GM12878 (cell line): ENCODE measurements at regions not wholly inside any gene's neighbourhood (a gene's known extent, or its start where the extent isn't known, plus 50 kb on each side); places are given as distances from the start of the nearest gene placed in this dataset.

Experiments used
- ATAC-seq: fragments of 200-7000 bp; cut with Tn5 transposase; 3 replicates; pipeline ENCODE4 v1.9.1; 2020; ENCODE audit warnings: mild to moderate bottlenecking, moderate library complexity
- BruUV-seq: library from RNA; stranded (reverse); fragments of 400-500 nt; replicated peaks from 2 replicates; lab custom pipeline; 2021; lab: Mats Ljungman, UMichigan
- CTCF ChIA-PET: fragments of 300-600 bp; sonication (Branson Sonifier 250); formaldehyde crosslinking; extraction: SDS; loops from one replicate; lab custom pipeline; 2021; ENCODE audit warnings: inconsistent platforms; lab: Yijun Ruan, JAX
- POLR2A ChIA-PET: fragments of 350-600 bp; formaldehyde crosslinking; extraction: SDS; loops from one replicate; lab custom pipeline; 2021; ENCODE audit warnings: inconsistent platforms; lab: Charles Lee
- RAD21 ChIA-PET: fragments of 300-600 bp; sonication (Branson Sonifier 250); formaldehyde crosslinking; loops from one replicate; lab custom pipeline; 2023; ENCODE audit warnings: antibody characterized with exemption; ENCODE audit not compliant: unreplicated experiment; lab: Charles Lee
- SMC1A ChIA-PET: fragments of 300-600 bp; sonication (Branson Sonifier 250); formaldehyde crosslinking; loops from one replicate; lab custom pipeline; 2023; ENCODE audit not compliant: unreplicated experiment, uncharacterized antibody; lab: Charles Lee
- DNase-seq: peaks from one replicate; pipeline ENCODE4 v3.0.0-alpha.2; 2011; ENCODE audit warnings: low read depth, low spot score
- FAIRE-seq: peaks from 3 replicates; lab custom pipeline; 2011; peaks lifted over from hg19 to GRCh38; lab: Jason Lieb, UNC
- H2AFZ ChIP-seq: 2 replicates; pipeline ENCODE4 v1.6.0; 2011; ENCODE audit warnings: low read depth, low read length, control low read depth; ENCODE audit not compliant: control insufficient read depth
- H3K27ac ChIP-seq: 2 replicates; pipeline ENCODE4 v1.5.1; 2011; ENCODE audit warnings: control low read depth; ENCODE audit not compliant: control insufficient read depth, insufficient read depth
- H3K27me3 ChIP-seq, 2 experiments: replicated peaks in 1 of 2; 2 replicates each; pipeline versions ENCODE4 v1.6.0 to v1.6.1; 2011; ENCODE audit warnings: low read length in 1 of 2; ENCODE audit not compliant: control insufficient read depth in 2 of 2, insufficient read depth in 2 of 2
- H3K36me3 ChIP-seq, 2 experiments: 2 replicates each; pipeline ENCODE4 v1.5.1; 2011; ENCODE audit warnings: low read length in 1 of 2; ENCODE audit not compliant: control insufficient read depth in 2 of 2, insufficient read depth in 2 of 2
- H3K4me1 ChIP-seq: 2 replicates; pipeline ENCODE4 v1.6.1; 2011; ENCODE audit warnings: mild to moderate bottlenecking, low read length, moderate library complexity, mixed read lengths; ENCODE audit not compliant: control insufficient read depth, insufficient read depth
- H3K4me2 ChIP-seq: 2 replicates; pipeline ENCODE4 v1.6.0; 2011; ENCODE audit warnings: control low read depth; ENCODE audit not compliant: control insufficient read depth, insufficient read depth
- H3K4me3 ChIP-seq: fragments of 200-600 bp; sonication (generic); 2 replicates; pipeline ENCODE4 v1.5.1; 2016
- H3K79me2 ChIP-seq: 2 replicates; pipeline ENCODE4 v1.6.0; 2011; ENCODE audit warnings: low read length; ENCODE audit not compliant: control insufficient read depth, insufficient read depth
- H3K9ac ChIP-seq: 2 replicates; pipeline ENCODE4 v1.8.0; 2011; ENCODE audit warnings: low read length, control low read depth, mixed read lengths; ENCODE audit not compliant: control insufficient read depth, insufficient read depth
- H3K9me3 ChIP-seq: replicated peaks from 3 replicates; pipeline ENCODE4 v1.5.1; 2011; ENCODE audit warnings: mild to moderate bottlenecking, low read length; ENCODE audit not compliant: control insufficient read depth, insufficient read depth
- H4K20me1 ChIP-seq: 2 replicates; pipeline ENCODE4 v1.6.0; 2011; ENCODE audit not compliant: control insufficient read depth, insufficient read depth
- ATF7 ChIP-seq: fragments of 450-650 bp; IDR thresholded peaks from 2 replicates; pipeline ENCODE4 v1.6.1; 2016; ENCODE audit warnings: low read depth, mild to moderate bottlenecking
- BHLHE40 ChIP-seq, 2 experiments: fragments of 450-650 bp in 1 of 2; IDR thresholded peaks; 2 replicates each; pipeline ENCODE4 v1.6.1; 2011 to 2017; ENCODE audit warnings: low read depth in 2 of 2, borderline replicate concordance in 1 of 2, improper control_type of control experiment in 1 of 2, low read length in 1 of 2, mild to moderate bottlenecking in 1 of 2
- EZH2 ChIP-seq: IDR thresholded peaks from 2 replicates; pipeline ENCODE4 v1.6.1; 2012; ENCODE audit warnings: low read depth, mild to moderate bottlenecking, control low read depth, inconsistent platforms, low read length, borderline replicate concordance; ENCODE audit not compliant: control insufficient read depth
- GABPA ChIP-seq: IDR thresholded peaks from 2 replicates; pipeline ENCODE4 v1.6.1; 2014; ENCODE audit warnings: antibody characterized with exemption, low read depth, mild to moderate bottlenecking, inconsistent platforms
- IKZF1 ChIP-seq: fragments of 450-650 bp; conservative IDR thresholded peaks from 2 replicates; pipeline ENCODE4 v1.6.1; 2017; ENCODE audit warnings: antibody characterized with exemption, mild to moderate bottlenecking
- IKZF2 ChIP-seq, 2 experiments: fragments of 450-650 bp; IDR thresholded peaks; 2 replicates each; pipeline ENCODE4 v1.6.1; 2017; ENCODE audit warnings: mild to moderate bottlenecking in 2 of 2, moderate library complexity in 2 of 2
- NFXL1 ChIP-seq: fragments of 450-650 bp; IDR thresholded peaks from 2 replicates; pipeline ENCODE4 v1.6.1; 2017; ENCODE audit warnings: antibody characterized with exemption, mild to moderate bottlenecking, borderline replicate concordance
- NFYB ChIP-seq: IDR thresholded peaks from 2 replicates; pipeline ENCODE4 v1.6.1; 2011; ENCODE audit warnings: low read depth, mild to moderate bottlenecking, low read length, improper control_type of control experiment, moderate library complexity; ENCODE audit not compliant: insufficient read depth
- POLR2A ChIP-seq: IDR thresholded peaks from 2 replicates; pipeline ENCODE4 v1.6.1; 2011; ENCODE audit warnings: low read depth, mild to moderate bottlenecking, low read length
- SIN3A ChIP-seq: IDR thresholded peaks from 2 replicates; pipeline ENCODE4 v1.6.1; 2012; ENCODE audit warnings: low read depth, low read length, improper control_type of control experiment
- SP1 ChIP-seq: IDR thresholded peaks from one replicate; pipeline ENCODE4 v1.6.1; 2011; ENCODE audit warnings: low read depth, low read length
- YY1 ChIP-seq: IDR thresholded peaks from 2 replicates; pipeline ENCODE4 v1.6.1; 2011; ENCODE audit warnings: low read depth, mild to moderate bottlenecking, low read length
- ZNF622 ChIP-seq: fragments of 450-650 bp; IDR thresholded peaks from 2 replicates; pipeline ENCODE4 v1.6.1; 2017; ENCODE audit warnings: mild to moderate bottlenecking, inconsistent platforms
- WGBS: methylation state at CpG from one replicate; pipeline ENCODE4 v1.1.6; 2016; ENCODE audit warnings: low lambda C conversion rate; ENCODE audit not compliant: insufficient replicate concordance, insufficient coverage; ENCODE audit errors: missing lambda C conversion rate; 5-methylcytosine and 5-hydroxymethylcytosine counted together
- in situ Hi-C: fragments of 300-500 bp; cut with MboI; formaldehyde crosslinking; loops from 9 replicates; pipeline ENCODE4 v1.14.3; 2018; ENCODE audit warnings: mixed read lengths
- intact Hi-C: fragments of 100-400 bp; cut with micrococcal nuclease; formaldehyde crosslinking; loops from one replicate; pipeline ENCODE4 v1.14.2; 2022; ENCODE audit not compliant: unreplicated experiment
- TF ChIP-seq, protein P1 (sequence below): IDR thresholded peaks from 2 replicates; pipeline ENCODE4 v1.6.1; 2012; ENCODE audit warnings: low read depth, low read length, improper control_type of control experiment
- TF ChIP-seq, protein P2 (sequence below): fragments of 450-650 bp; IDR thresholded peaks from 2 replicates; pipeline ENCODE4 v1.6.1; 2017; ENCODE audit warnings: mild to moderate bottlenecking
- TF ChIP-seq, protein P3 (sequence below): IDR thresholded peaks from 2 replicates; pipeline ENCODE4 v1.6.1; 2011; ENCODE audit warnings: borderline replicate concordance, low read depth, mild to moderate bottlenecking, moderate library complexity, mixed read lengths, low read length; ENCODE audit not compliant: insufficient read depth; ENCODE audit errors: extremely low read length

DNA sequence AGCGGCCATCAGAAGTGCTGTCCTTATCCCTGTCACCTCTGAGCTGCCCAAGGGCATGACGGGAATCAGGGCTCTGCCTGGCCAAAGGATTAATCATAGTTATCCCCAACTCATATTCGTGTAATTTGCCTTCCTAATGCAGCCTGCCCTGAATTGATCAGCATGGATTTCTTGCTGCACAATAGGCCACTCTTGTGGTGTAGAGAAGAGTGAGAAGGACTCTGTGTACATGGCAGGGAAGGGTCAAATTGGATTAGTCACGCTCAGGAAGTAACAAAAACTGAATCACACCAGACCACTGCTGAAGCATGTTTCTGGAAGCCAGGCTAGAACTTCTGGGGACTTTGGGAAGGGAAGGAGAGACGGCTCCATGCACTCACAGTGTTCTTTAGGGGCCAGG lies 227.0 kb downstream of the BUB3 start:
- Histone ChIP-seq H3K9me3 (peaks cover 23% of the 10 kb centered on the region), H2AFZ (no peak overlapping the region), H3K27ac (no peak overlapping the region), H3K27me3 (no peaks in the 10 kb centered on the region), H4K20me1 (no peaks in the 10 kb centered on the region), H3K4me2 (no peak overlapping the region), H3K79me2 (no peaks in the 10 kb centered on the region), H3K9ac (no peak overlapping the region), H3K4me3 (no peak overlapping the region), H3K4me1 (no peaks in the 10 kb centered on the region), H3K36me3 (no peaks in the 10 kb centered on the region)
- CTCF ChIA-PET: interaction anchor here (0.9 to 3.1 kb wide), 21 partner anchors 10 to 360 kb away, joined by 3 to 13 read pairs (median 4); no protein-coding TSS in a partner anchor
- no peak for TF ChIP-seq YY1
- no peak for TF ChIP-seq SP1
- no peak for TF ChIP-seq POLR2A
- TF ChIP-seq ZNF622: no peak
- no peak for TF ChIP-seq EZH2
- no peak for TF ChIP-seq SIN3A
- TF ChIP-seq NFYB: no peak
- TF ChIP-seq NFXL1: no peak
- TF ChIP-seq ATF7: no peak
- TF ChIP-seq IKZF2 (IDR thresholded peaks at IDR 0.05): no peak
- TF ChIP-seq GABPA: no peak
- TF ChIP-seq, protein P1, sequence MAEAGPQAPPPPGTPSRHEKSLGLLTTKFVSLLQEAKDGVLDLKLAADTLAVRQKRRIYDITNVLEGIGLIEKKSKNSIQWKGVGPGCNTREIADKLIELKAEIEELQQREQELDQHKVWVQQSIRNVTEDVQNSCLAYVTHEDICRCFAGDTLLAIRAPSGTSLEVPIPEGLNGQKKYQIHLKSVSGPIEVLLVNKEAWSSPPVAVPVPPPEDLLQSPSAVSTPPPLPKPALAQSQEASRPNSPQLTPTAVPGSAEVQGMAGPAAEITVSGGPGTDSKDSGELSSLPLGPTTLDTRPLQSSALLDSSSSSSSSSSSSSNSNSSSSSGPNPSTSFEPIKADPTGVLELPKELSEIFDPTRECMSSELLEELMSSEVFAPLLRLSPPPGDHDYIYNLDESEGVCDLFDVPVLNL: no peak
- TF ChIP-seq, protein P2, sequence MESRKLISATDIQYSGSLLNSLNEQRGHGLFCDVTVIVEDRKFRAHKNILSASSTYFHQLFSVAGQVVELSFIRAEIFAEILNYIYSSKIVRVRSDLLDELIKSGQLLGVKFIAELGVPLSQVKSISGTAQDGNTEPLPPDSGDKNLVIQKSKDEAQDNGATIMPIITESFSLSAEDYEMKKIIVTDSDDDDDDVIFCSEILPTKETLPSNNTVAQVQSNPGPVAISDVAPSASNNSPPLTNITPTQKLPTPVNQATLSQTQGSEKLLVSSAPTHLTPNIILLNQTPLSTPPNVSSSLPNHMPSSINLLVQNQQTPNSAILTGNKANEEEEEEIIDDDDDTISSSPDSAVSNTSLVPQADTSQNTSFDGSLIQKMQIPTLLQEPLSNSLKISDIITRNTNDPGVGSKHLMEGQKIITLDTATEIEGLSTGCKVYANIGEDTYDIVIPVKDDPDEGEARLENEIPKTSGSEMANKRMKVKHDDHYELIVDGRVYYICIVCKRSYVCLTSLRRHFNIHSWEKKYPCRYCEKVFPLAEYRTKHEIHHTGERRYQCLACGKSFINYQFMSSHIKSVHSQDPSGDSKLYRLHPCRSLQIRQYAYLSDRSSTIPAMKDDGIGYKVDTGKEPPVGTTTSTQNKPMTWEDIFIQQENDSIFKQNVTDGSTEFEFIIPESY: no peak
- no peak for TF ChIP-seq BHLHE40 (IDR thresholded peaks at IDR 0.05; ENCODE audit: borderline replicate concordance in 1 of 2, low read depth in 2 of 2, low read length in 1 of 2)
- no peak for TF ChIP-seq IKZF1
- TF ChIP-seq, protein P3, sequence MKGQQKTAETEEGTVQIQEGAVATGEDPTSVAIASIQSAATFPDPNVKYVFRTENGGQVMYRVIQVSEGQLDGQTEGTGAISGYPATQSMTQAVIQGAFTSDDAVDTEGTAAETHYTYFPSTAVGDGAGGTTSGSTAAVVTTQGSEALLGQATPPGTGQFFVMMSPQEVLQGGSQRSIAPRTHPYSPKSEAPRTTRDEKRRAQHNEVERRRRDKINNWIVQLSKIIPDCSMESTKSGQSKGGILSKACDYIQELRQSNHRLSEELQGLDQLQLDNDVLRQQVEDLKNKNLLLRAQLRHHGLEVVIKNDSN: no peak
- FAIRE-seq (no peak), ATAC-seq (no peak), DNase-seq (no peak)
- WGBS: 71% methylated on average over 5 of the region's 5 CpGs
- in situ Hi-C loops: no loop called here
- BruUV-seq: no TSS peak
- RAD21 ChIA-PET: interaction anchor here (0.8 to 1.4 kb wide), 9 partner anchors 20 to 336 kb away, joined by 3 to 7 read pairs (median 3); partner anchors contain the start of gene BUB3
- intact Hi-C loops: loop anchor here (5.0 kb wide), 1 partner anchor 339 kb away; no protein-coding TSS in a partner anchor
- POLR2A ChIA-PET: no interaction called here
- SMC1A ChIA-PET: interaction anchor here (0.6 to 2.3 kb wide), 13 partner anchors 10 to 359 kb away, joined by 3 to 9 read pairs (median 3); no protein-coding TSS in a partner anchor
